ENCODE measurements at regions not wholly inside any gene's neighbourhood (a gene's known extent, or its start where the extent isn't known, plus 50 kb on each side); places are given as distances from the start of the nearest gene placed in this dataset.
"Not testable (repeated sequence)": the region's sequence is repeated elsewhere in the genome, so short reads cannot be mapped to it uniquely, and the experiment has no call there.

DNA sequence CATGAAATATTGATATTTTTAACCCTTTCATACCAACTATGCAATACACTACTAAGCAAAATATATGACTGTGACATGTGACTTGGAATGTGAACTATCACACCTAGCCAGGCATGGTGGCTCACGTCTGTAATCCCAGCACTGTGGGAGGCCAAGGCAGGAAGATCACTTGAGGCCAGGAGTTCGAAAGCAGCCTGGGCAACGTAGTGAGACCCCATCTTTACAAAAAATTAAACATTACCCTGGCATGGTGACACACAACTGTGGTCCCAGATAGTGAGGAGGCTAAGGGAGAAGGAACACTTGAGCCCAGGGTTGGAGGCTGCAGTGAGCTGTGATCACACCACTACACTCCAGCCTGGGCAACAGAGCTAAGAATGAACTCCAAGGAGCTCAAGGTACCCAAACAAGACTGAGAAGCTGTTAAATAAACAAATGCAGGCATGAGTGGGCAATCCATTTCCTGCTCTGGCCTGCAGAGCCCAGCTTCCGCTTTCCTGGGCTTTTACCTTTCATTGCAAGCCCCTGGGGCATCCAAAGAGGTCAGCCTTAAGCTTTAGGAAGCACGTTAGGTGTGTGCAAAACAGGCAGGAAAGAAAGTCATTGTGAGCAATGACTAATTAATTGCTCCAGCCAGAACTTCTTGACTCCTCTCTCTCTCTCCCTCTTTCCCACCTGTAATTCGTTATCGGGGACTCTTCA, 162.1 kb upstream of the FOXK1 start:
- intact Hi-C loops (cut with DNase I), result no loop called here
- DNase-seq, result no peak

DNA sequence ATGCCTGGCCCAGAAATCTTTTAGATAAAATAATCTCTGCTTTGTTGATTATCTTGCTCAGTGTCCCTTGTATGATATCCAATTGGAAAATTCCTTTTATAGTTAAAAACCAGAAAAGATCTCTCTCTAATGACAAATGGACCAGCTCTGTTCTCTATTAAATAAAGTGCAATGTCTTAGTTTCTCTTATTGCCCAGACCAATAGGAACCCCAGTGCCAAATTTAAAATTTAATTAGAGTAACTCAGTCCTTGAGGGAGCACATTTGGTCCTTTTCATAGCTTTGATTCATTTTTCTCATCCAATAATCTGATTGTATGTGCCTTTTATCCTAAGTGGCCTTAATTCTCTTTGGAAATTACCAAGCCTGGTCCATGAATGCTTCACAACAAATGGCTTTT, 158.9 kb upstream of the FOXK1 start:
- no peak for DNase-seq
- intact Hi-C loops (cut with DNase I), result no loop called here

DNA sequence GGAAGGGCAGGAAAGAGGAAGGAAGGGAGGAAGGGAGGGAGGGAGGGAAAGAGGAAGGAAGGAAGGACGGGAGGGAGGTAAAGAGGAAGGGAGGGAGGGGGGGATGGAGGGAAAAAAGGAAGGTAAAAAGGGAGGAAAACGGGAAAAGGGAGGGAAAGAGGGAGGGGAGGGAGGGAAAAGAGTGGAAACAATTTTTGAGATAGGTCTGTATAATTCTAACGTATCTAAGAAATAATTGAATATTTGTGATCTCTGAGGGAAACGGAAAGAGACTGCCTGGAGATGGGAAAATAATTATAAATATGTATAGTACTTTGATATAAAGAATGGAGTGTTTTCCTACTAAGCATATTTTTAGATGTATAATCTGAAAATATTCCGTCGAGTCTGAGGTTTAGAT, 158.2 kb upstream of the FOXK1 start:
- DNase-seq, result no peak
- intact Hi-C loops (cut with DNase I), result no loop called here

DNA sequence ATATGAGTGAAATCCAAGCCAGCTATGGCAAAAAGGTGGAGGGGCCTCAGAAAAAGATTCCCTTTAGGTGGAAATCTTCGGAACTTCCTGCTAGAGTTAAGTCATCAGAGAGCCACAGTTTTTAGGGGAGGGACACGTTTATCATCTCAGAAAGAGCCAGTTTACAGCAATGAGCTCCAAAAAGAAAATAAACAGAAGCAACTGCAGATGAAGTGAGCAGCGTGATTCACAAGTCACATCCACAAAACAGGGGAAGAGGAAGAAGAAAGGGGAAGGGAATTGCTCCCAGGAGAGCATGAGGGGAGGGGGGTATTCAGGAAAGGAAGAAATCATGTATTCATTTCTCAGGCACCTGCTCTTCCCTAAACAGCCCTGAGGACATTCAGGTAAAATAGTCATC, 156.2 kb upstream of the FOXK1 start:
- intact Hi-C loops (cut with DNase I), result no loop called here
- no peak for DNase-seq

DNA sequence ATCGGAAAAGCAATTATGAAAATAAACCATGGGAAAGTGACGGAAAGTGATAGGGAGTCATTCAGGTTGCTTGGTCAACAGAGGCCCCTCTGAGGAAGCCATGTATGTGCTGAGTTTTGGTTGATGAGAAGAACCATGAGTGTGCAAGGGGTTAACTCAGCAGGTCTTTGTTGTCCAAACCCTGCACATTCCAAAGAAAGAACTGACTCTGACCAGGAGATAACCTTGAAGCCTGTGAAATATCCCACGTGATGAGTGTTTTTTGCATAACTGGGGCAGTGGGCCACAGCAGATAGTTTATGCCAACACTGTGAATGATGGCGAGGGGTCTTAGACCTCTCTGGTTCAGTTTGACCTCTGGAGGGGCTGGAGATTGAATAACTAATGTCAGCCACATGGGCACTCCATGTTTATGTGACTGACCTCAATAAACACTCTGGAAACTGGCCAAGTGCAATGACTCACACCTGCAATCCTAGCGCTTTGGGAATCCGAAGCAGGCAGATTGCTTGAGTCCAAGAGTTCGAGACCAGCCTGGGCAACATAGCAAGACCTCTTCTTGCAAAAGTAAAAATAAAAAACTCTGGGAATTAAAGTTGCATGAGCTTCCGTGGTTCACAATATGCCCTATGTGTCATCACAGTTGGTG, 154.0 kb upstream of the FOXK1 start:
- no peak for DNase-seq
- intact Hi-C loops (cut with DNase I), result no loop called here

DNA sequence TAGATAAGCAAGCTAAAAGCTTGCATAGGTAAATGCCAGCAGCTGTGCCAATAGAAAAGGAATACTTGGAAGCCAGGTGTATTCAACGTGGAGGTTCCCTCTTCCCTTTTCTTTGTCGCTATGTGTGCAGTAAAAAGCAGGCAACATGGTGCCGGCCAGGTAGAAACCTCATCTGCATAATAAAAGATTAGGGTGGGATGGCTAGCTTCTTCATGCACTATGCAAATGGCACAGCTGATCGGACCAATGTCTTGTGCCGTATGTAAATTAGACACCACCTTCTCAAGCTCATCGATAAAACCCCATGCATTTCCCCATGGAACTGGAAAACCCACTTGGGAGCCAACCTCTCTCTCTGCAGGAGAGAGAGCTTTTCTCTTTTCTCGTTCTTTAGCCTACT, 150.9 kb upstream of the FOXK1 start:
- DNase-seq, result no peak
- intact Hi-C loops (cut with DNase I), result no loop called here

DNA sequence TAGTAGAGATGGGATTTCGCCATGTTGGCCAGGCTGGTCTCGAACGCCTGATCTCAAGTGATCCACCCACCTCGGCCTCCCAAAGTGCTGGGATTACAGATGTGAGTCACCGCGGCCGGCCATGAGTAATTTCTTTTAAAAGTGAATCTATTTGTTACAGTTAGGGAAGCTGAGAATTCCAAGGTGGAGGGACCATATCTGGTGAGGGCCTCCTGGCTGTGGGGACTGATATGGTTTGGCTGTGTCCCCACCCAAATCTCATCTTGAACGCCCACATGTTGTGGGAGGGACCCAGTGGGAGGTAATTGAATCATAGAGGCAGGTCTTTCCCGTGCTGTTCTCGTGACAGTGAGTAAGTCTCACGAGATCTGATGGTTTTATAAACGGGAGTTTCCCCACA, 148.8 kb upstream of the FOXK1 start:
- intact Hi-C loops (cut with DNase I); DNase-seq: not testable (repeated sequence)

DNA sequence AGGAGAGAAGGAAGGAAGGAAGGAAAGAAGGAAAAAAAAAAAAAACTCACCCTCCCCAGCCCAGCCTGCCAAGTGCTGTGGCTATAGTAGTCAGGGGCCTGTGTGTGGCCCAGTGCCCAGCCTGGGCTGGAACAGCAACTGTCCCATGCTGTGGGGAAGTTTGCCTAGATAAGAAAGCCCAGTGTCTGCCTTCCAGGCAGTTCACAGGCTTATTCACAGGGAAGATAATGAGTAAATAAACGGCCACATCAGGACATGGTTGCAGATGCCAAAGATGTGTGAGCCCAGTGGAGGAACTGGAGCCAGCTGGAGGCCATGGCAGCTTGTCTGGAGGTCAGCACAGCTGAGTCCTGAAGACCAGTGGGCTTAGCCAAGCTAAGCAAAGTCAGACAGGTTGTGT, 132.4 kb upstream of the FOXK1 start:
- DNase-seq, result peak in 8 of 10 donors; percentile 4 to 81 (median 23)
- intact Hi-C loops (cut with DNase I), result no loop called here

DNA sequence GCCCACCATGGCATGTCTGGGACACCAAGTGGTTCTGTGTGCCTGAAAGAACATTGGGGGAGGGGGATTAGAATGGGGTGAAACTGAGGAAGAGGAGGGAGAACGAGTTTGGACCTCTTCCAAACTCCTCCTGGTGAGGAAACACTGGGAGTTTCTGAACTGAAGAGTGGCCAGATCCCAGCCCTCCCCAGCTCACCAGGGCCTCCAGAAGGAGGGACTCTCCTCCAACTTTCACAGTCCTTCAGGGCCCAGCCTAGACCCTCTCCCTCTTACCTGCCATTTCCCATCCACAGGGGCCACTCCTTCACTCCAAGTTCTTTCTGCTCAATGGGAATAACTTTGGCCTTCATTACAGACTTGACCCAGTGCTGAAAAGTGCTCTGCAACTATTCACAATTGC, 132.0 kb upstream of the FOXK1 start:
- no peak for DNase-seq
- intact Hi-C loops (cut with DNase I), result no loop called here

DNA sequence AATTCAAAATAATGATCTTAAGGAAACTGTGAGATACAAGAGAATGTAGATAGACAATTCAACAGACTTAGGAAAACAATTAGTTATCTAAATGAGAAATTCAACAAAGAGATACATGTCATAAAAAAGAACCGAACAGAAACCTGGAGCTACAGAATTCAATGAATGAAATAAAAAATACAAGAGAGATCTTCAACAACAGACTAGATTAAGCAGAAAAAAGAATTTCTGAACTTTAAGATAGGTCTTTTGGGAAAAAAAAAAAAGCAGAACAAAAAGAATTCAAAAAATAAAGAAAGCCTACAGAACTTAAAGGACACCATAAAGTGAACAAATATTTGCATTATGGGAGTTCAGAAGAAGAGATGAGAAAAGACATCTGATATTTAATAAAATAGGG, 129.1 kb upstream of the FOXK1 start:
- intact Hi-C loops (cut with DNase I), result no loop called here
- DNase-seq, result no peak

DNA sequence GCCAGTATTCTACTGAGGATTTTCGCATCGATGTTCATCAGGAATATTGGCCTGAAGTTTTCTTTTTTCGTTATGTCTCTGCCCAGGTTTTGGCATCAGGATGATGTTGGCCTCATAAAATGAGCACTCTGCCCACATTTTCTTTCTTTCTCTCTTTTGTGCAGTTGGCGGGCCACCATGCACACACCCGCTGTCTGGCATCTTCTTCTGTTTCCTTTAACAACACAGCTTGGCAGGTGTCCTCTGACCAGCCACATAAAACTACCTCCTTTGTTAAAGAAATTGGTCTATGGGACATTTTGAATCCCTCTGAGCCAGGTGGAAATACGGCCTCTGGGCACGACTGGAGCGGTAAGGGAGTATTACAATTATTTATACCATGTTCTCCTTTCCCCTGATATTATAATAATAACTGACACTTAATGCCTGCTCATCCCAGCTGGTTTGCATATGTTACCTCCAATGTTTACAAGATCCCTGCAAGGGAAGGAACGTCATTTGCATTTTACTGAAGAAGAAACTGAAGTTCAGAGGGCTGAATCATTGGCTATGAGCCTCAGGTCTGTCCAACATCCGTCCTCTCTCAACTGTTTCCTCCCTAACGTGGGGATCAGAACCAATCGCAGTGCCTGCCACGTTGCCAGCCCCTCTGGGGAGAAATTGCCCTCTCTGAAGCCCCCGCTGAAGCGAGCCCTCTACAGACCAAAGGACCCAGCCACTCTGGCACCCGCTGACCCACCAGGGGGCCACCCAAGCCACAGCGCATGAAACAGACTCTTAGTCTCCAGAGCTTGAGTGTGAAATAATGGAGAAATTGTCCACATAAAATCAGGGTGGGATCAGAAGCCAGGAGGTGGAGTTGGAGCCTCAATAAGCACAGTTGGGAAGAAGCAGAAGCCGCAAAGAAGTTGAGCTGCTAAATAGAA, 125.0 kb upstream of the FOXK1 start:
- intact Hi-C loops (cut with DNase I), result no loop called here
- DNase-seq, result peak in 1 of 10 donors; percentile 12

DNA sequence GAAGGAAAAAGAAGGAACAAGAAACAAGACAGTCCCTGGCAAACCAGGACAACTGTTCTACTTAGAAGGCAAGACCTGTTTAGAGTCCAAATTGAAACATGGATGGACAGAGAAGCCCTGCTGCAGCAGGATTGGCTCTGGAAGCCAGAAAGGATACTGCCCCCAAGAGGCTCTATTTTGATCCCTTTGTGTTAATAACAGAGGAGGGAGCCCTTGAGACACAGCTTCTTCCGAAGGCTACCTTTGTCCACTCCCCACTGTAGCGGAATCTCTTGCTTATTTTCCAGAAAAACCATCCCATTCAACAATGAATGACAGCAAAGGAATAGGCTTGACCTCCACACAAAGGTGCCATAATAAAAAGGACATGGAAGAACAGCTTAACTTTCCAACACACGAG, 120.3 kb upstream of the FOXK1 start:
- intact Hi-C loops (cut with DNase I), result no loop called here
- DNase-seq, result no peak

DNA sequence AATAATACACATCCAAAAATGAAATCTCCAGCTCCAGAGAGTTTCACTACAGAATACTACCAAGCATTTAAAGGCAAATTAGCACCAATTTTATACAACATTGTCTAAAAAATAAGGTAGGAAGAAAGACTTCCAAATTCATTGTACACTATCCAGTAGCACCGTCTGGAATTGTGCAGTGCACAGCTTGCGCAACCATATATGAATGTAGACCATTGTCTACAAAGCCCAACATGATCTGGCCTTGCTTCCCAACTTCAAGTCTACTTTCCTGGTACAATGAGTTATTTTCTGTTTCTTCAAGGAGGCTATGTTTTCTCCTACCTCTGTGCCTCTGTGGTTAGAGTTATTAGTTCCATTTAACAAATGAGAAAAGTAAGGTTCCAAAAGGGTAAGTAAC, 115.4 kb upstream of the FOXK1 start:
- no peak for DNase-seq
- intact Hi-C loops (cut with DNase I), result no loop called here

DNA sequence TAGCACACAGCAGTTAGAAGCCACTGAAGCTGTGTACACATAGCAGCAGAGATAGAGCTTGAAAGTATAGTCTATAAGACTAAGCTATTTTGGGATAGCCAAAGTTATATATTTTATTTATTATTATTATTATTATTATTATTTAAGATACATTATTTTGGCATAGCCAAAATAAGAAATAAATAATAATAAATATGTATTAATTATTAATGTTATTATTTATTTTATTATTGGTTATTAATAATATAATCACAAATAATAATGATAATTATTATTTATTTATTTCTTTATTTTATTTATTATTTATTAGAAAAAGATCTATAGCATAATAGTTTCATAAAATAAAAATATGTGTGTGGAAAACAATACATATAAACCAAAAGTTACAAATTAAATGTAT, 107.2 kb upstream of the FOXK1 start:
- no peak for DNase-seq
- intact Hi-C loops (cut with DNase I), result no loop called here

DNA sequence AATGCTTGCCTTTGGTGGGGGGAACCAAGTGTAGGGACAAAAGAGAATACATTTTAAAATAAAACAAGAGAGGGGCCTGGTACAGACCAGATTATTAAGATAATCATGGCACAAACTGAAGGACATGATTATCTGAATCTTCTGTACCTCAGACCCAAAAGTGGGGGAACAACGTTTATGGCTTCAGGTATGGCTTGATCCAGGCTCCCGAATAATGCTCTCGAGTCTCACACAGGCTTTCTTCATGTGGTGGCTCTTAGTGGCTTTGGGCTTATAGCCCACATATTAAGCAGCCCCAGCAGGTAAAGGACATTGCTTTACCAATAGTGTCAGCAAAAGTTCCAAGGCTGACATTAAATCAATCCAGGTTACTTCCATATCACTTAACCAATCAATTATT, 106.8 kb upstream of the FOXK1 start:
- no peak for DNase-seq
- intact Hi-C loops (cut with DNase I), result no loop called here

DNA sequence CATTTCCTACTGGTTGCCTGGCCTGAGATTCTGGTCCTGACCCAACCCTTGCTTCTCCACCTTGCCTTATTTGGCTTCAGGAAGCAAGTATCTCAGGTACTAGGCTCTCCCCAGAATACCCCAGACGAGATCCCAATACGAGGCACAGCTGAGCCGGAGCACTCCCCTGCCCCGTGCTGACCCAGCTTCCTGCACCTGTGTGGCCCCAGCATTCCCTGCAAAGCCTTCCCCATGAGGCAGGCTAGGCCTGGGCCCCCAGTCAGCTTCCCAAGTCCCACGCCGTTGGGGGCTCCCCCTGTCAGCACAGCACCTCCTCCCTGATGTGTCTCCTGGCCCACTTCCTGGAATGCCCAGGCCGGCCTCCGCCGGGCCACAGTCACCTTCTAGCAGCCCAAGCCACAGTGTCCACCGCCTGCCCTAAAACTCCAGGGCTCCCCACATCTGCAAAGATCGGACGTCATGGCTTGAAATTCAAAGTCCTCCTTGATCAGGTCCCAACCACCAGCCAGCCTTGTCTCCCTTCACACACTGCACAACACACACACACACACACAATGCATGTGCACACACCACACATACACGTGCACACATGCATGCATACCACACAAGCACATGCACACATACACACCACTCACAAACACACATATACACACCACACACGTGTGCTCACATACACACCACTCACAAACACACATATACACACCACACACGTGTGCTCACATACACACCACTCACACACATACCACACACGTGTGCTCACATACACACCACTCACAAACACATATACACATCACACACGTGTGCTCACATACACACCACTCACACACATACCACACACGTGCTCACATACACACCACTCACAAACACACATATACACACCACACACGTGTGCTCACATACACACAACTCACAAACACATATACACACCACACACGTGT, 78.9 kb upstream of the FOXK1 start:
- peak in 1 of 10 donors; percentile 76 for DNase-seq
- intact Hi-C loops (cut with DNase I), result no loop called here

DNA sequence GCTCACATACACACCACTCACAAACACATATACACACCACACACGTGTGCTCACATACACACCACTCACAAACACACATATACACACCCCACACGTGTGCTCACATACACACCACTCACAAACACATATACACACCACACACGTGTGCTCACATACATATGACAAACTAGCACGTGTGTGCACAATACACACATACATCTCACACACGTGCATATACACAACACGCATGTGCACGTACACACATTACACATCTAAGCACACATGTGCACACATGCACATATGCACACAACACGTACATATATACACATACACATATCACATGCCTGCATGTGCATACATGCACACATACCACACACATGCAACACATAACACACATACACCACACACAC, 78.3 kb upstream of the FOXK1 start:
- DNase-seq, result no peak
- intact Hi-C loops (cut with DNase I), result no loop called here

DNA sequence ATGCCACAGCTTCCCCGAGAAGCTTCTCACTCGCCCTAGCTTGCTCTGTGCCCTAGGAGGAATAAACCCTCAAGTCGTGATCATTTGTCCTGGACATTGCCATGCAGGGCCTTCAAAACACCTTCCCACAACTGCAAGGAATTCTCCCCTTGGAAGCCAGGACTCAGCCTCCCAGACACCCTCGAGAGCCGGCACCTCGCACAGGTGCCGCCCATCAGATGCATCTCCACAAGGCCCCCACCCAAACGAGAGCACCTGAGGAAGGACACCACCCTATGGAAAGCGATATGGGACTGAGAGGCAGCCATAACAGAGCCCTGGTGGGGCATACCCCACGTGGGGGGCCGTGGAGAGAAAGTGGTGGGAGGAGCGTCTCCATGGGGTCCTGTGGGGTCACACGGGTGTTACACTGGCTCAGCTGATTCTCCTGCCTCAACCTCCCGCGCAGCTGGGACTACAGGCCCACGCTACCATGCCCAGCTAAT, 77.6 kb upstream of the FOXK1 start:
- intact Hi-C loops (cut with DNase I), result no loop called here
- DNase-seq, result no peak

DNA sequence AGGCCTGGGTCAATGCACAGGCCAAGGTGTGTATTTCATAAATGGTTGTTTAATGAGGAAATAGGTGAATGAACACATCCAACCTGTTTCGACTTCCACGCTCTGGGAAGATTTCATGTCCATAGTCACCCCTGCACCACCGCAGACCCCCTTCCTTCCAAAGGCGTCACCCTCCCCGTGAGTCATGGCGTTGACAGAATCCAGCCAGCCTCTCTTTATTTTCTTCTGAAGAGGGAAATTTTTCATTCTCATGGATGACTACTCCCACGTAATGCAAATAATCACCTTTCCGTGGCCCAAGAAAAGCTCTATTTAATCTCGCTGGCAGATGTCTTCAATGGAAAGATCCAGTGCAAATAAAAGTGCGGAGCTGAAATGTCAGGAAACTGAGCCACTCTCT, 75.3 kb upstream of the FOXK1 start:
- DNase-seq, result peak in 2 of 10 donors; percentile 21 to 55
- intact Hi-C loops (cut with DNase I), result no loop called here

DNA sequence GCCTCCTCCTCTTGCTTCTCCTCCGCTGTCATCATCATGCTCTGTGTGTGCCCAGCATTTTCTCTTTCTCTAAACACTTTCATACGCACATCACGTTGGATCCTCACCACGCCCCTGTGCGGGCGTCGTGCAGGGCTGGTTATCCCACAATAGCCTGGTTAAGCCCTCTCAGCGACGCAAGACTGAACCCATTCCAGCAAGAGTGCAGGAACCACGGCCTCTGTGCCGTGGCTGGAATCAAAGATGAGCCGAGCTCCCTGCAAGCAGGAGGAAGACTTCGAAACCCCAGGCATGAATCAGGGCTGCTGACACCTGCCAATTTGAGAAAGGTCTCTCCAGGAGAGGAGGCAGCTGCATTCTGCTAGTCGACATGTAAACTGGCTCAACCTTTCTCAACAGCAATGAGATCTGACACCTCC, 74.8 kb upstream of the FOXK1 start:
- peak in 7 of 10 donors; percentile 19 to 85 (median 40) for DNase-seq

More for the DNA sequence above, 74.8 kb upstream of the FOXK1 start:
- intact Hi-C loops (cut with DNase I), result no loop called here

All from posterior cingulate gyrus (tissue), 11 donors.